OCI-LY7 (cell line): ENCODE measurements at regions not wholly inside any gene's neighbourhood (a gene's known extent, or its start where the extent isn't known, plus 50 kb on each side); places are given as distances from the start of the nearest gene placed in this dataset.

Experiments used
- BruUV-seq: library from RNA; stranded (reverse); fragments of 400-500 nt; replicated peaks from 2 replicates; lab custom pipeline; 2021; lab: Mats Ljungman, UMichigan
- CTCF ChIA-PET: fragments of 300-600 bp; sonication (Branson Sonifier 250); formaldehyde crosslinking; loops from one replicate; lab custom pipeline; 2022; ENCODE audit warnings: antibody characterized with exemption; ENCODE audit not compliant: unreplicated experiment; lab: Charles Lee
- POLR2A ChIA-PET: fragments of 300-600 bp; sonication (Branson Sonifier 250); formaldehyde crosslinking; loops from one replicate; lab custom pipeline; 2022; ENCODE audit warnings: antibody characterized with exemption; lab: Charles Lee
- DNase-seq: peaks from one replicate; pipeline ENCODE4 v3.0.0-alpha.2; 2015; ENCODE audit warnings: low spot score
- H2AFZ ChIP-seq: fragments of 200-600 bp; sonication (generic), shearing (Covaris generic); 2 replicates; pipeline ENCODE4 v1.6.1; 2014; ENCODE audit warnings: mild to moderate bottlenecking, antibody characterized with exemption, low read length, moderate library complexity
- H3K27ac ChIP-seq: fragments of 200-600 bp; sonication (generic); 2 replicates; pipeline ENCODE4 v1.5.1; 2014; ENCODE audit warnings: mixed run types, low read depth, mild to moderate bottlenecking, moderate library complexity, low read length, inconsistent platforms; ENCODE audit not compliant: poor library complexity, severe bottlenecking
- H3K36me3 ChIP-seq: fragments of 200-600 bp; sonication (generic); 2 replicates; pipeline ENCODE4 v1.6.1; 2014; ENCODE audit warnings: mild to moderate bottlenecking, antibody characterized with exemption, low read length, moderate library complexity, mixed read lengths; ENCODE audit not compliant: insufficient read depth
- H3K4me1 ChIP-seq: fragments of 200-600 bp; sonication (generic); 2 replicates; pipeline ENCODE4 v1.5.1; 2014; ENCODE audit warnings: mild to moderate bottlenecking, low read length; ENCODE audit not compliant: insufficient read depth, poor library complexity, severe bottlenecking
- H3K4me2 ChIP-seq: fragments of 200-600 bp; sonication (generic); 2 replicates; pipeline ENCODE4 v1.6.1; 2014; ENCODE audit warnings: mild to moderate bottlenecking, low read length
- H3K4me3 ChIP-seq: fragments of 200-600 bp; sonication (generic); 2 replicates; pipeline ENCODE4 v1.5.1; 2014; ENCODE audit warnings: mild to moderate bottlenecking, low read depth, low read length; ENCODE audit not compliant: poor library complexity, severe bottlenecking
- H3K79me2 ChIP-seq: fragments of 200-600 bp; sonication (generic); 2 replicates; pipeline ENCODE4 v1.6.1; 2016; ENCODE audit warnings: low read depth, mild to moderate bottlenecking, low read length, moderate library complexity, mixed read lengths; ENCODE audit not compliant: insufficient read depth
- H3K9me2 ChIP-seq: fragments of 200-600 bp; sonication (generic); 2 replicates; pipeline ENCODE4 v1.6.1; 2016; ENCODE audit warnings: mild to moderate bottlenecking, low read length, mixed read lengths; ENCODE audit not compliant: insufficient read depth
- H3K9me3 ChIP-seq: fragments of 200-600 bp; sonication (generic); 2 replicates; pipeline ENCODE4 v1.6.1; 2014; ENCODE audit warnings: mild to moderate bottlenecking, mixed run types, low read length, mixed read lengths
- H4K20me1 ChIP-seq: fragments of 200-600 bp; sonication (generic); 2 replicates; pipeline ENCODE4 v1.6.1; 2014; ENCODE audit warnings: mild to moderate bottlenecking, antibody characterized with exemption, low read length, moderate library complexity, mixed read lengths; ENCODE audit not compliant: insufficient read depth
- EZH2phosphoT487 ChIP-seq: fragments of 200-600 bp; sonication (generic); IDR thresholded peaks from 2 replicates; pipeline ENCODE4 v1.6.1; 2018; ENCODE audit warnings: low read depth, borderline replicate concordance, mild to moderate bottlenecking, mixed run types, antibody characterized with exemption, low read length, moderate library complexity, mixed read lengths
- intact Hi-C: fragments of 100-400 bp; cut with micrococcal nuclease; formaldehyde crosslinking; loops from one replicate; pipeline ENCODE4 v1.10.0; 2022; ENCODE audit not compliant: unreplicated experiment
- TF ChIP-seq, protein P1 (sequence below): fragments of 200-600 bp; sonication (generic); conservative IDR thresholded peaks from 2 replicates; pipeline ENCODE4 v1.5.1; 2014; ENCODE audit warnings: mild to moderate bottlenecking, antibody characterized with exemption, low read length, moderate library complexity, mixed read lengths

DNA sequence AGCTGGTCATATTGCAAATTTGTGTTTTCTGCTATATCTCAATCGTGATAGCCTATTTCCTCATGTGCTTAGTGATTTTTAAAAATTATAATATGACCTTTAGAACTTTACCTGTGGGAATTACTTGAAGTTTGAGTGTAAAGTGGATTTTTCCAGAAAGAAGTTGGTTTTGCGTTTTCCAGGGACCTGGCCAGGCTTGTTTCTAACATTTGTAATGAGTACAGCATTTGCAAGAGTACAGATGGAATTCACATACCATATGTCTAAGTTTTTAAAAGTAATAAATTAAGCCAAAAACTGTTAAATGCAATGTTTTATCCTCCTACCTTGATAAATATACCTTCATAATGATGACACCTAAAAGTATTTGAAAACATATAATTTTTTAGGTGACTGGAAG lies 443.2 kb downstream of the REEP3 start:
- Histone ChIP-seq H3K4me1 (no peaks in the 10 kb centered on the region), H3K9me2 (no peaks in the 10 kb centered on the region), H3K9me3 (no peaks in the 10 kb centered on the region), H3K4me2 (no peak overlapping the region), H4K20me1 (no peaks in the 10 kb centered on the region), H3K79me2 (no peaks in the 10 kb centered on the region), H3K4me3 (no peak overlapping the region), H2AFZ (no peak overlapping the region), H3K36me3 (no peaks in the 10 kb centered on the region), H3K27ac (no peak overlapping the region)
- DNase-seq, result no peak
- TF ChIP-seq, protein P1, sequence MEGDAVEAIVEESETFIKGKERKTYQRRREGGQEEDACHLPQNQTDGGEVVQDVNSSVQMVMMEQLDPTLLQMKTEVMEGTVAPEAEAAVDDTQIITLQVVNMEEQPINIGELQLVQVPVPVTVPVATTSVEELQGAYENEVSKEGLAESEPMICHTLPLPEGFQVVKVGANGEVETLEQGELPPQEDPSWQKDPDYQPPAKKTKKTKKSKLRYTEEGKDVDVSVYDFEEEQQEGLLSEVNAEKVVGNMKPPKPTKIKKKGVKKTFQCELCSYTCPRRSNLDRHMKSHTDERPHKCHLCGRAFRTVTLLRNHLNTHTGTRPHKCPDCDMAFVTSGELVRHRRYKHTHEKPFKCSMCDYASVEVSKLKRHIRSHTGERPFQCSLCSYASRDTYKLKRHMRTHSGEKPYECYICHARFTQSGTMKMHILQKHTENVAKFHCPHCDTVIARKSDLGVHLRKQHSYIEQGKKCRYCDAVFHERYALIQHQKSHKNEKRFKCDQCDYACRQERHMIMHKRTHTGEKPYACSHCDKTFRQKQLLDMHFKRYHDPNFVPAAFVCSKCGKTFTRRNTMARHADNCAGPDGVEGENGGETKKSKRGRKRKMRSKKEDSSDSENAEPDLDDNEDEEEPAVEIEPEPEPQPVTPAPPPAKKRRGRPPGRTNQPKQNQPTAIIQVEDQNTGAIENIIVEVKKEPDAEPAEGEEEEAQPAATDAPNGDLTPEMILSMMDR, result no peak
- no peak for TF ChIP-seq EZH2phosphoT487
- intact Hi-C loops, result no loop called here
- BruUV-seq, result no TSS peak
- CTCF ChIA-PET, result no interaction called here
- POLR2A ChIA-PET, result no interaction called here

DNA sequence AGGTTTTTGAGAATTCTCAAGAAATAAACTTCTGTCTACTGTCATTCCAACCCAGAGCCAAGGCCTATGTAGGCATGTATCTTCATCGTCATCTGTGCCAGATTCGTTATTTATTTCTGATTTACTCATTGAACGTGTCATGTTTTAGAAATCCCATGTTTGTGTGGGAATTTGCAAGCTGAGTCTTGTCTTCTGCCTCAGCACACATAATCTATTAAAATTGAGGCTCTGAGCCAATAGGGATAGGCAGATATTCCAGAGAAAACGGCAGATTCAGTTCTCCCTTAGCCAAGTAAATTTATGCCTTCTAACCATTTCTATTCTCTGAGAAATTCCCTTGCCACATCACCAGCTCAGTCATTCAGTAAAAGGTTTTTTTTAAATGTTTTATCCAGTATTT lies 444.6 kb downstream of the REEP3 start:
- H3K9me2 ChIP-seq, result no peaks in the 10 kb centered on the region
- no peaks in the 10 kb centered on the region for H3K4me1 ChIP-seq
- H3K27ac ChIP-seq, result no peak overlapping the region
- H3K36me3 ChIP-seq, result no peaks in the 10 kb centered on the region
- H3K4me3 ChIP-seq, result no peak overlapping the region
- ChIA-PET CTCF (no interaction called here), POLR2A (no interaction called here)
- no TSS peak for BruUV-seq
- H3K4me2 ChIP-seq, result no peak overlapping the region
- no peaks in the 10 kb centered on the region for H4K20me1 ChIP-seq
- H2AFZ ChIP-seq, result no peak overlapping the region
- TF ChIP-seq EZH2phosphoT487, result no peak
- TF ChIP-seq, protein P1, result no peak
- intact Hi-C loops, result no loop called here
- H3K79me2 ChIP-seq, result no peaks in the 10 kb centered on the region
- DNase-seq, result no peak
- no peaks in the 10 kb centered on the region for H3K9me3 ChIP-seq

DNA sequence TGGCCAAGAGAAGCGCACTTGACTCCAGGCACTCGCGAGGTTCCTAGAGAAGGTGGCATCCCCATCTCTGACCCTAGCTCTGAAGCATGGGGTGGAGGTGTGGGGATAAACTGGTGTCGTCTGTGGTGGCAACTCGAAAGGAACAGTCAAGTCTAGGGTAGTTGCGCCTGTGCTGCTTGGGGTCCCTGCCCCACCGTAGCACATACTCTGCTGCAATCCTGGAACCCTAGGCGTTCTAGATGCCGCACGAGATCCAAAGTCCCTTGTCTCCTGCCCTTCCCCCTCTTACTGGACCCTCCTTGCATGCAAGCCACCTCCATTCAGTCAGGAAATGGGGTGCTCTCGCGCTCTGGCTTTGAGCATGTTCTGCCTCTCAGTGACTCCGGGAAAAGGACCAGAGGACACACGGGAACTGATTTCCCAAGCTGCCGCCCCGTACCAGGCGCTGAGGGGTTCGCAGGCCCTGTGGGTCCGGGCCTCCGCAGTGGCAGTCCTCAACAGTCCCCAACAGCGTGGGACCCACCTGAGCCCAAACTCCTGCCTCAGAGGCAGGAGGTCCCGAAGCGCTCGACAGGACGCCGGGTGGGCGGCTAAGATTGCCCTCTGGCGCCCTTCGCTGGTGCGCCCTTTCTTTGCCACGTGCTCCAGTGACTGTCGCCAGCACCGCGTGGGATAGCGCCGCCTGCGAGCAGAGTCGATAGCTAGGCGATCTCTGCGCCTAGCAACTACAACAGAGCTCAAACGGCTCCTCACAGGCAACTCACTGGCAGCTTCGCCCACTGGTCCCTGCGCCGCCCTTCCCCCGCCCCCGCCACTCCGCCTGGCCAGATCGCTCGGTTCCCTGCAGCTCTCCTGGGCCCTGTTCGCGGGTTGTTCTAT lies 452.0 kb downstream of the REEP3 start:
- Histone ChIP-seq H3K27ac (no peak overlapping the region), H3K4me3 (no peak overlapping the region), H3K36me3 (no peaks in the 10 kb centered on the region), H3K9me3 (no peaks in the 10 kb centered on the region), H3K79me2 (no peaks in the 10 kb centered on the region), H4K20me1 (no peaks in the 10 kb centered on the region), H2AFZ (no peak overlapping the region), H3K9me2 (no peaks in the 10 kb centered on the region), H3K4me1 (no peaks in the 10 kb centered on the region), H3K4me2 (no peak overlapping the region)
- TF ChIP-seq, protein P1, result no peak
- TF ChIP-seq EZH2phosphoT487, result no peak
- ChIA-PET CTCF (interaction anchor here (0.6 kb wide), 1 partner anchor 90 kb away, joined by 3 read pairs; no protein-coding TSS in a partner anchor), POLR2A (no interaction called here)
- intact Hi-C loops, result no loop called here
- no TSS peak for BruUV-seq
- no peak for DNase-seq
